HG03342 (cell line): ENCODE measurements at regions not wholly inside any gene's neighbourhood (a gene's known extent, or its start where the extent isn't known, plus 50 kb on each side); places are given as distances from the start of the nearest gene placed in this dataset.

Source experiments
- ATAC-seq: cut with Tn5 transposase; IDR thresholded peaks from one replicate; pipeline ENCODE4 v1.9.1; 2021; ENCODE audit warnings: mild to moderate bottlenecking, moderate library complexity; ENCODE audit not compliant: unreplicated experiment

DNA sequence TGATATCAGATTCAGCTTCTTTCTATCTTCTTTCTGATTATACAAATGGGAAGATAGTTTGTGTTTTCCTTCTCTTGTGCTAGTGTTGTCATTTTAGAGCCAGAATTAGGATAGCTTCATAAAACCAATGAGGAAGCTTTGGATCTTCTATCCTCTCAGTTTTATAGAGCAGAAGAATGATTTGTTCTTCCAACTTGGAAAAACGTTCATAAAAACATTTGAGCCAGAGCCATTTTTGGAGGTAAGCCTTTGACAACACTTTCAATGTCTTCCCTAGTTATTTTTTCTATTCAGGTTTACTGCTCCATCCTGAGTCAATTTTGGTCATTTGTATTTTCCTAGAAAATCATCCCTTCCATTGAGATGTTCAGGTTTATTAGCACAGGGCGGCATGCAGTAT lies 91.2 kb upstream of the MYOCD start:
- ATAC-seq = no peak

- ATAC-seq = no peak
Observed at GRCh38 chr17:12575641-12576040, 90.0 kb upstream of the MYOCD start.

- no peak for ATAC-seq
Observed at GRCh38 chr17:12579288-12579687, 86.4 kb upstream of the MYOCD start.

- ATAC-seq = no peak
Observed at GRCh38 chr17:12580640-12581039, 85.0 kb upstream of the MYOCD start.

GRCh38 chr17:12584727-12585126 lies 81.0 kb upstream of the MYOCD start:
- no peak for ATAC-seq

GRCh38 chr17:12588531-12588930 lies 77.2 kb upstream of the MYOCD start:
- no peak for ATAC-seq

- no peak for ATAC-seq
Observed at GRCh38 chr17:12590417-12590816, 75.3 kb upstream of the MYOCD start.

GRCh38 chr17:12591021-12591735 lies 74.5 kb upstream of the MYOCD start:
- ATAC-seq = no peak

GRCh38 chr17:12592941-12593340 lies 72.7 kb upstream of the MYOCD start:
- ATAC-seq = no peak

DNA sequence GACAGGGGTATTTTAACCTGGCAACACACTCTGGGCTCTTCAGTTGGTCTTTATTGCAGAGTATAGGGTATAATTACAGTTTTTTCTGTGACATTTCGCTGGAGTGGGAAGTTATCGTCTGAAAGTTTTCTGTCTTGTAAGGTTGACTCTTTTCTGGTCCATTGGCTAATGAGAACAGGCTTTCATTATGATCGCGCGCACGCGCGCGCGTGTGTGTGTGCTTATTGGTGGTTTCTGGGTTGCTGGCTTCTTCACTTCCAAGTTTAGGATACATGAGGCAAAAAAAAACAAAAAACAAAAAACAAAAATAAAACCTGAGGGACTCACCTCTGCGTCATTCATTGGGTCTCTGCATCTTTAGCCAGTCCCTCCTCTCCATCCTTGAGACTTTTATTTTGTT lies 68.7 kb upstream of the MYOCD start:
- no peak for ATAC-seq

- ATAC-seq = no peak
Observed at GRCh38 chr17:12597895-12598294, 67.8 kb upstream of the MYOCD start.

GRCh38 chr17:12599186-12599920 lies 66.3 kb upstream of the MYOCD start:
- ATAC-seq = no peak

DNA sequence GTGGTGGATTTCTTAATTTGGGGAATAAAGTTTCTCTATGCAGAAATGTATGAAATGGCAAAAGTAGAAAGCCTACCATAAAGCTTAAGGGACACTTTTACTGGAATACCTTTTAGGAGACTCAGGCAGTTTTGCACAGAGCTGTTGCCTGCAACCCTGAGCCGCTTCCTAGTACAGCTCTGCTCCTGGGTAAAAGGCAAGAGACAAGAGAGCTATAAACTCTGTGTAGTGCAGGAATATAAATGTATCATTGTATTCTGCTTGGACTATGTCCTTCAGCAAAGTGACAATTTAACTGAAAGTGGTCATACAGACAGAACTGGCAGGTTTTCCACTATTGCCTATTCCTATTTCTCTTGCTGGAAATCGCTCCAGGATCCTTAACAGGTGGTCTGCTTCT lies 65.3 kb upstream of the MYOCD start:
- no peak for ATAC-seq

DNA sequence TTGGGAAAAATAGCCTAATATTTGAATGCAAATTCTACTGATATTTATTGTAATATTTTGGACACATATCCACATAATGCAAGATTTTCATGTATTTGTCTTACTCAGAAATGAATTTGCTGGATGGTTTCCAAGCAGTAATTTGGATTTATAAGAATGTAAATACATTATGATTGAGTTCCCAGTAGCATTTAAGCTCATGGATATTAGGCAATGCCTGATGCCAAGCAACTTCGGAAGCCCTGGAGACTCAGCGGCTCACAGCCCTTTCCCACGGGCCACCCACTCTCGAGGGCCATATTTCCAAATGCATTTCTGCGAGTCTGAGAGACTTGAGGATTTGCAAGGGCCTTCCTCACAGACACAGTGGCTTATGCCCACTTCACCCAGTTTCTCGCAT lies 62.1 kb upstream of the MYOCD start:
- ATAC-seq = no peak

GRCh38 chr17:12605222-12605621 lies 60.5 kb upstream of the MYOCD start:
- no peak for ATAC-seq

DNA sequence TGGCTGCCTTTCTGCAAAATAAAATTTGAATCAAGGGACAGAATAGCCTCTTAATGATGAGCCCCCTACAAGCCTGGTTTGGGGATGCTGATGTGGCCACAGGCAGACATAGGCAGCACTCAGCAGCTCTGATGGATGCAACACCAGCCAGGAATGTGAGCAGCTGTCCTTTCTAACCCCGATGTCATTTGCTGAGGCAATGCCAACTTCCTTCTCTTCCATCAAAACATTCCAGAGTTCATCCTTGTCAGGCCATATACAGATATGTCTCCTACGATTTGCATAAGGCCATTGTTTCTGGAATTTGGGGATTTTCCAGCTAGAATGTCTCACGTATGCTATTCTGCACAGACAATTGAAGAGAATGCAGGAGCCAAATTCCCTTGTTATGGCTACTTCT lies 52.1 kb upstream of the MYOCD start:
- ATAC-seq = no peak
